Sigmoid colon (tissue), 3 donors: ENCODE measurements at regions not wholly inside any gene's neighbourhood (a gene's known extent, or its start where the extent isn't known, plus 50 kb on each side); places are given as distances from the start of the nearest gene placed in this dataset.

Experiments
- POLR2A ChIP-seq, 2 donors: fragments of 450-650 bp; IDR thresholded peaks; one replicate each; pipeline ENCODE4 v1.6.1; 2016; ENCODE audit warnings: antibody characterized with exemption in 2 of 2, mild to moderate bottlenecking in 2 of 2, moderate library complexity in 2 of 2
- TF ChIP-seq, protein P1 (sequence below), 4 experiments: fragments of 450-650 bp in 3 of 4; fragments of 200-600 bp in 1 of 4; IDR thresholded peaks; one replicate each; pipeline ENCODE4 v1.5.1; 2016 to 2019; ENCODE audit warnings: antibody characterized with exemption in 4 of 4, mild to moderate bottlenecking in 3 of 4, moderate library complexity in 2 of 4

DNA sequence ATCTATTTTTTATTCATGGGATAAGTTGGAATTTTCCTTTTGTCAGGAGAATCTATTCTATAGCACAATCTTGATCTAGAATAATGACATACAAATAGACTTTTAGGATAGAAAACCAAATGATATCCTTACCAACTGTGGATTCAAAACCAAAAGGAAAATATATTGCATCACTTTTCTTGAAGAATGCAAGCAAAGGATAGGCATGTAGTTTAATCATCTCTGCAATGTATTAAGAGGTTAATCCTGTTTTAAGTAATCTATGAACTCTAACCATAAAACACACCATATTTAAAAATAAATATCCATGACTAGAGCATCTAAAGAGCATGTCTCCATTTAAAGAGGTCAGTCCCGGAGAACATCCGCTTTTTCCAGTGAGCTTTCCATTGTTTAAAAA, 106.7 kb upstream of the CNKSR3 start:
- TF ChIP-seq, protein P1, sequence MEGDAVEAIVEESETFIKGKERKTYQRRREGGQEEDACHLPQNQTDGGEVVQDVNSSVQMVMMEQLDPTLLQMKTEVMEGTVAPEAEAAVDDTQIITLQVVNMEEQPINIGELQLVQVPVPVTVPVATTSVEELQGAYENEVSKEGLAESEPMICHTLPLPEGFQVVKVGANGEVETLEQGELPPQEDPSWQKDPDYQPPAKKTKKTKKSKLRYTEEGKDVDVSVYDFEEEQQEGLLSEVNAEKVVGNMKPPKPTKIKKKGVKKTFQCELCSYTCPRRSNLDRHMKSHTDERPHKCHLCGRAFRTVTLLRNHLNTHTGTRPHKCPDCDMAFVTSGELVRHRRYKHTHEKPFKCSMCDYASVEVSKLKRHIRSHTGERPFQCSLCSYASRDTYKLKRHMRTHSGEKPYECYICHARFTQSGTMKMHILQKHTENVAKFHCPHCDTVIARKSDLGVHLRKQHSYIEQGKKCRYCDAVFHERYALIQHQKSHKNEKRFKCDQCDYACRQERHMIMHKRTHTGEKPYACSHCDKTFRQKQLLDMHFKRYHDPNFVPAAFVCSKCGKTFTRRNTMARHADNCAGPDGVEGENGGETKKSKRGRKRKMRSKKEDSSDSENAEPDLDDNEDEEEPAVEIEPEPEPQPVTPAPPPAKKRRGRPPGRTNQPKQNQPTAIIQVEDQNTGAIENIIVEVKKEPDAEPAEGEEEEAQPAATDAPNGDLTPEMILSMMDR (IDR thresholded peaks at IDR 0.05), result no peak
- TF ChIP-seq POLR2A (IDR thresholded peaks at IDR 0.05), result no peak
